Panc1 (cell line): ENCODE measurements at regions not wholly inside any gene's neighbourhood (a gene's known extent, or its start where the extent isn't known, plus 50 kb on each side); places are given as distances from the start of the nearest gene placed in this dataset.

Source experiments
- ATAC-seq: fragments of 200-7000 bp; cut with Tn5 transposase; 2 replicates; pipeline ENCODE4 v1.9.1; 2020; ENCODE audit warnings: mild to moderate bottlenecking, moderate library complexity
- BruUV-seq: library from RNA; stranded (reverse); fragments of 400-500 nt; replicated peaks from 2 replicates; lab custom pipeline; 2021; lab: Mats Ljungman, UMichigan
- CTCF ChIA-PET: fragments of 300-600 bp; sonication (Branson Sonifier 250); formaldehyde crosslinking; loops from one replicate; lab custom pipeline; 2022; ENCODE audit warnings: antibody characterized with exemption; lab: Charles Lee
- POLR2A ChIA-PET: fragments of 300-600 bp; sonication (Branson Sonifier 250); formaldehyde crosslinking; loops from one replicate; lab custom pipeline; 2022; ENCODE audit warnings: antibody characterized with exemption; lab: Charles Lee
- DNase-seq: peaks from one replicate; pipeline ENCODE4 v3.0.0-alpha.2; 2010; ENCODE audit warnings: low read depth, low spot score
- H3K27ac ChIP-seq: 2 replicates; pipeline ENCODE4 v1.5.1; 2011; ENCODE audit warnings: mild to moderate bottlenecking, low read length, inconsistent platforms
- H3K27me3 ChIP-seq: fragments of 200-500 bp; sonication (Bioruptor generic); 2 replicates; pipeline ENCODE4 v1.6.0; 2014; ENCODE audit warnings: low read length, inconsistent platforms; ENCODE audit not compliant: control insufficient read depth, insufficient read depth
- H3K36me3 ChIP-seq: fragments of 200-500 bp; sonication (Bioruptor generic); 2 replicates; pipeline ENCODE4 v1.5.1; 2014; ENCODE audit warnings: inconsistent platforms, mild to moderate bottlenecking, low read length, moderate library complexity; ENCODE audit not compliant: control insufficient read depth, insufficient read depth
- H3K4me1 ChIP-seq: 2 replicates; pipeline ENCODE4 v1.5.1; 2011; ENCODE audit warnings: inconsistent platforms, mild to moderate bottlenecking, low read length, moderate library complexity; ENCODE audit not compliant: control insufficient read depth, insufficient read depth
- H3K4me3 ChIP-seq, 2 experiments: 2 replicates each; pipeline ENCODE4 v1.5.1; 2011 to 2012; ENCODE audit warnings: low read depth in 2 of 2, low read length in 2 of 2, mild to moderate bottlenecking in 2 of 2, inconsistent platforms in 1 of 2, moderate library complexity in 1 of 2
- H3K9me3 ChIP-seq: fragments of 200-500 bp; sonication (Bioruptor generic); 2 replicates; pipeline ENCODE4 v1.5.1; 2014; ENCODE audit warnings: low read depth, mild to moderate bottlenecking, inconsistent platforms, low read length, moderate library complexity; ENCODE audit not compliant: control insufficient read depth, insufficient read depth
- CTCF ChIP-seq: fragments of 450-650 bp; IDR thresholded peaks from 2 replicates; pipeline ENCODE4 v1.5.1; 2017; ENCODE audit warnings: mild to moderate bottlenecking
- POLR2AphosphoS5 ChIP-seq: IDR thresholded peaks from 2 replicates; pipeline ENCODE4 v1.6.1; 2012; ENCODE audit warnings: mild to moderate bottlenecking, low read depth, low read length, moderate library complexity
- REST ChIP-seq, 2 experiments: IDR thresholded peaks; 2 replicates each; pipeline ENCODE4 v1.6.1; 2011 to 2012; ENCODE audit warnings: low read depth in 2 of 2, control low read depth in 1 of 2, low read length in 1 of 2, mild to moderate bottlenecking in 1 of 2, moderate library complexity in 1 of 2; ENCODE audit not compliant: insufficient read depth in 1 of 2
- SIN3A ChIP-seq: IDR thresholded peaks from 2 replicates; pipeline ENCODE4 v1.6.1; 2012; ENCODE audit warnings: low read depth, mild to moderate bottlenecking, low read length, moderate library complexity, borderline replicate concordance; ENCODE audit not compliant: insufficient read depth
- TCF7L2 ChIP-seq: IDR thresholded peaks from 2 replicates; pipeline ENCODE4 v1.6.1; 2011; ENCODE audit warnings: mild to moderate bottlenecking, low read depth, low read length, inconsistent platforms
- in situ Hi-C: cut with HindIII; loops from 2 replicates; pipeline ENCODE4 v1.10.0; 2016; ENCODE audit warnings: low sequenced_read_pairs, low pct_unique_long_range_greater_than_20kb
- intact Hi-C: fragments of 100-400 bp; cut with micrococcal nuclease; formaldehyde crosslinking; loops from one replicate; pipeline ENCODE4 v1.10.0; 2022; ENCODE audit not compliant: unreplicated experiment

DNA sequence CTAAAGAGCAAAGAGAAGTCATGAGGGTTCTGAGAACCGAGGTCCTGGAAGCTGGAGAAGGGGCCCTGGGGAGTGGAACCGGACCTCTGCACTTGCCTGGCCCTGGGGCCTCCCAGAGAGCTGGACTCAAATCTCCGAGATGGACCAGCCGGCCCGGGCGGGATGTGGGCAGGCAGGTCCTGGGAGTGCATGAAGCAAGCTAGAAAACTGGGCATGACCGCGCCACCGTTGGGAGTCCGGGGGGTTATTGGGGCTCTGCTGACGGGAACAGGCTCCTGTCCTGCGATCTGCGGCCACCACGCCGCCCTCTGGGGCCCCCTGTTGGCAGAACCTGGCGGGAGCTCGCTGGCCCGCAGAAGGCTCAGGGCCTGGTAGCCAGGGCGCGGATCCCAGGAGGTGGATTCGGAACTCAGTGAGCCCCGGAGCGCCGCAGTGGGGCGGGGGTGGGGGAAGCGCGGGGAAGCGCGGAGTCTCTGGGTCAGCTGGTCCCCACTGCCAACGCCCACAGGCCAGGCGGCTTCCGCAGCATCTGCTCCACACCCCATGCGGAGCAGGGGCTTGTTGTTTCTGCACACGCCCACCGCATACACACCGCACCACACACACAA is 150.6 kb downstream of the ERCC6L2 start:
- H3K36me3 ChIP-seq: no peaks in the 10 kb centered on the region
- ChIA-PET CTCF (no interaction called here), POLR2A (interaction anchor here (0.6 kb wide), 1 partner anchor 295 kb away, joined by 7 read pairs; no protein-coding TSS in a partner anchor)
- no peaks in the 10 kb centered on the region for H3K4me1 ChIP-seq
- ATAC-seq (no peak), DNase-seq (no peak)
- intact Hi-C loops: no loop called here
- H3K9me3 ChIP-seq: no peaks in the 10 kb centered on the region
- H3K27ac ChIP-seq: no peak overlapping the region
- TF ChIP-seq SIN3A: no peak
- TF ChIP-seq POLR2AphosphoS5: no peak
- no peak for TF ChIP-seq TCF7L2
- TF ChIP-seq REST (IDR thresholded peaks at IDR 0.05; ENCODE audit: insufficient read depth in 1 of 2, low read depth in 2 of 2, low read length in 1 of 2): no peak
- no peak for TF ChIP-seq CTCF
- in situ Hi-C loops: no loop called here
- no TSS peak for BruUV-seq
- H3K27me3 ChIP-seq: no peaks in the 10 kb centered on the region; the same call in 1 of the 2 replicates
- no peak overlapping the region for H3K4me3 ChIP-seq

- ATAC-seq (no peak), DNase-seq (no peak)
- H3K4me1 ChIP-seq: no peaks in the 10 kb centered on the region
- in situ Hi-C loops (no loop called here), intact Hi-C loops (no loop called here)
- BruUV-seq: no TSS peak
- no peak overlapping the region for H3K4me3 ChIP-seq
- H3K27me3 ChIP-seq: no peaks in the 10 kb centered on the region; the same call in 1 of the 2 replicates
- H3K9me3 ChIP-seq: no peaks in the 10 kb centered on the region
- H3K27ac ChIP-seq: no peak overlapping the region
- TF ChIP-seq CTCF (no peak), TCF7L2 (no peak), REST (IDR thresholded peaks at IDR 0.05; ENCODE audit: insufficient read depth in 1 of 2, low read depth in 2 of 2, low read length in 1 of 2) (no peak), SIN3A (no peak), POLR2AphosphoS5 (no peak)
- ChIA-PET CTCF (no interaction called here), POLR2A (no interaction called here)
- H3K36me3 ChIP-seq: no peaks in the 10 kb centered on the region
These were observed 148.0 kb downstream of the ERCC6L2 start for GRCh38 chr9:96023486-96023885.
